ACC112 (cell line): ENCODE measurements at regions not wholly inside any gene's neighbourhood (a gene's known extent, or its start where the extent isn't known, plus 50 kb on each side); places are given as distances from the start of the nearest gene placed in this dataset.
"Not testable (repeated sequence)": the region's sequence is repeated elsewhere in the genome, so short reads cannot be mapped to it uniquely, and the experiment has no call there.

Source experiments
- H2AFZ ChIP-seq: fragments of 200-600 bp; sonication (generic); one replicate; pipeline ENCODE4 v1.6.0; 2017; ENCODE audit warnings: antibody characterized with exemption, low read length; ENCODE audit not compliant: unreplicated experiment
- H3K27ac ChIP-seq: fragments of 200-600 bp; sonication (generic); 2 replicates; pipeline ENCODE4 v1.5.1; 2014; ENCODE audit warnings: low read depth, mild to moderate bottlenecking, antibody characterized with exemption, low read length, moderate library complexity
- H3K27me3 ChIP-seq: fragments of 200-600 bp; sonication (generic); 2 replicates; pipeline ENCODE4 v1.6.1; 2014; ENCODE audit warnings: mild to moderate bottlenecking, antibody characterized with exemption, low read length, moderate library complexity, mixed read lengths; ENCODE audit not compliant: insufficient read depth
- H3K36me3 ChIP-seq: fragments of 200-600 bp; sonication (generic); 2 replicates; pipeline ENCODE4 v1.6.1; 2016; ENCODE audit warnings: mild to moderate bottlenecking, antibody characterized with exemption, low read length, moderate library complexity, mixed read lengths; ENCODE audit not compliant: insufficient read depth
- H3K4me1 ChIP-seq: fragments of 200-600 bp; sonication (generic); one replicate; pipeline ENCODE4 v1.6.1; 2016; ENCODE audit warnings: low read length, mixed read lengths; ENCODE audit not compliant: insufficient read depth, unreplicated experiment, control insufficient read depth
- H3K4me3 ChIP-seq: fragments of 200-600 bp; sonication (generic); 2 replicates; pipeline ENCODE4 v1.5.1; 2014; ENCODE audit warnings: mild to moderate bottlenecking, low read depth, low read length
- H3K79me2 ChIP-seq: fragments of 200-600 bp; sonication (generic); one replicate; pipeline ENCODE4 v1.6.0; 2016; ENCODE audit warnings: low read length; ENCODE audit not compliant: control insufficient read depth, unreplicated experiment, insufficient read depth

- Histone ChIP-seq H3K27me3 (peaks cover 43% of the 10 kb centered on the region), H3K4me1 (peaks cover 22% of the 10 kb centered on the region), H3K4me3 (peak overlapping the region; percentile 50), H2AFZ (peak overlapping the region; percentile 0), H3K79me2 (no peaks in the 10 kb centered on the region), H3K27ac (no peak overlapping the region), H3K36me3 (no peaks in the 10 kb centered on the region)
Observed at GRCh38 chr15:83378921-83379578, 68.1 kb upstream of the SH3GL3 start.

- Histone ChIP-seq H3K27ac (no peak overlapping the region), H3K79me2 (no peaks in the 10 kb centered on the region), H3K4me3 (peak overlapping the region; percentile 50; the same call in 1 of the 2 replicates), H3K36me3 (no peaks in the 10 kb centered on the region), H2AFZ (peak overlapping the region; percentile 0), H3K4me1 (peaks cover 22% of the 10 kb centered on the region), H3K27me3 (peaks cover 38% of the 10 kb centered on the region)
Observed at GRCh38 chr15:83379579-83379959, 67.6 kb upstream of the SH3GL3 start.

GRCh38 chr15:83380059-83380458 is 67.1 kb upstream of the SH3GL3 start:
- Histone ChIP-seq H3K4me1 (peaks cover 22% of the 10 kb centered on the region), H3K27ac (no peak overlapping the region), H3K79me2 (no peaks in the 10 kb centered on the region), H3K4me3 (no peak overlapping the region), H3K27me3 (peaks cover 35% of the 10 kb centered on the region; the same call in 1 of the 2 replicates), H2AFZ (no peak overlapping the region), H3K36me3 (no peaks in the 10 kb centered on the region)

- H3K79me2 ChIP-seq = no peaks in the 10 kb centered on the region
- H2AFZ ChIP-seq = no peak overlapping the region
- no peak overlapping the region for H3K27ac ChIP-seq
- peaks cover 29% of the 10 kb centered on the region; the same call in 1 of the 2 replicates for H3K27me3 ChIP-seq
- no peaks in the 10 kb centered on the region for H3K36me3 ChIP-seq
- H3K4me1 ChIP-seq = peaks cover 22% of the 10 kb centered on the region
- H3K4me3 ChIP-seq = no peak overlapping the region
Observed at GRCh38 chr15:83380682-83381081, 66.5 kb upstream of the SH3GL3 start.

- not testable (repeated sequence) for H3K36me3 ChIP-seq, H3K4me3 ChIP-seq, H3K79me2 ChIP-seq, H2AFZ ChIP-seq, H3K27ac ChIP-seq, H3K27me3 ChIP-seq
- peaks cover 21% of the 10 kb centered on the region for H3K4me1 ChIP-seq
Observed at GRCh38 chr15:83383608-83384139, 63.5 kb upstream of the SH3GL3 start.

- H3K4me3 ChIP-seq = no peak overlapping the region
- no peaks in the 10 kb centered on the region for H3K79me2 ChIP-seq
- H3K27ac ChIP-seq = no peak overlapping the region
- H2AFZ ChIP-seq = no peak overlapping the region
- H3K4me1 ChIP-seq = no peaks in the 10 kb centered on the region
- no peaks in the 10 kb centered on the region for H3K36me3 ChIP-seq
- H3K27me3 ChIP-seq = peaks cover 49% of the 10 kb centered on the region
Observed at GRCh38 chr15:83396101-83396500, 51.0 kb upstream of the SH3GL3 start.
